Esophagus squamous epithelium (tissue), 5 donors: ENCODE measurements at regions not wholly inside any gene's neighbourhood (a gene's known extent, or its start where the extent isn't known, plus 50 kb on each side); places are given as distances from the start of the nearest gene placed in this dataset.

Experiments used
- DNase-seq: peaks from one replicate; lab custom pipeline; 2025; lab: John Stamatoyannopoulos, UW
- H3K27ac ChIP-seq, 4 donors: fragments of 200-600 bp; sonication (generic); one replicate each; pipeline ENCODE4 v1.5.1; 2016 to 2019; ENCODE audit warnings: mild to moderate bottlenecking in 1 of 4
- H3K27me3 ChIP-seq, 4 donors: fragments of 200-600 bp; sonication (generic); 1 replicate in 3 of 4; 2 replicates in 1 of 4; pipeline versions ENCODE4 v1.5.1 to v1.6.0; 2017 to 2021; ENCODE audit warnings: antibody characterized with exemption in 1 of 4
- H3K36me3 ChIP-seq, 3 donors: fragments of 200-600 bp; sonication (generic); one replicate each; pipeline ENCODE4 v1.5.1; 2016 to 2019
- H3K4me1 ChIP-seq, 3 donors: fragments of 200-600 bp; sonication (generic); one replicate each; pipeline ENCODE4 v1.5.1; 2017 to 2019
- H3K4me3 ChIP-seq, 4 donors: fragments of 200-600 bp; sonication (generic); 1 replicate in 3 of 4; 2 replicates in 1 of 4; pipeline ENCODE4 v1.5.1; 2016 to 2019; ENCODE audit warnings: mild to moderate bottlenecking in 2 of 4, moderate library complexity in 1 of 4
- H3K9me3 ChIP-seq, 3 donors: fragments of 200-600 bp; sonication (generic); one replicate each; pipeline ENCODE4 v1.5.1; 2016 to 2019
- POLR2A ChIP-seq, 4 donors: fragments of 450-650 bp; IDR thresholded peaks; one replicate each; pipeline ENCODE4 v1.6.1; 2017; ENCODE audit warnings: antibody characterized with exemption in 4 of 4, mild to moderate bottlenecking in 4 of 4, moderate library complexity in 3 of 4
- WGBS, 2 donors: methylation state at CpG; one replicate each; pipeline ENCODE4 v1.1.5; 2018; 5-methylcytosine and 5-hydroxymethylcytosine counted together
- intact Hi-C: fragments of 100-400 bp; cut with DNase I; formaldehyde crosslinking; loops from one replicate; pipeline ENCODE4 v1.15.0; 2022
- TF ChIP-seq, protein P1 (sequence below), 6 experiments: fragments of 450-650 bp in 4 of 6; fragments of 200-600 bp in 2 of 6; sonication (generic) in 2 of 6; IDR thresholded peaks; one replicate each; pipeline ENCODE4 v1.5.1; 2016 to 2019; ENCODE audit warnings: antibody characterized with exemption in 6 of 6, mild to moderate bottlenecking in 4 of 6, moderate library complexity in 4 of 6
- donor health status: DM: yes; HTN: yes; CAD: no.

GRCh38 chr6:104130343-104130742 lies 729.4 kb downstream of the HACE1 start:
- Histone ChIP-seq H3K27me3 (no peaks in the 10 kb centered on the region), H3K4me3 (no peak overlapping the region), H3K27ac (no peak overlapping the region), H3K4me1 (no peaks in the 10 kb centered on the region), H3K9me3 (no peaks in the 10 kb centered on the region), H3K36me3 (no peaks in the 10 kb centered on the region)
- TF ChIP-seq POLR2A (IDR thresholded peaks at IDR 0.05) = no peak
- TF ChIP-seq, protein P1, sequence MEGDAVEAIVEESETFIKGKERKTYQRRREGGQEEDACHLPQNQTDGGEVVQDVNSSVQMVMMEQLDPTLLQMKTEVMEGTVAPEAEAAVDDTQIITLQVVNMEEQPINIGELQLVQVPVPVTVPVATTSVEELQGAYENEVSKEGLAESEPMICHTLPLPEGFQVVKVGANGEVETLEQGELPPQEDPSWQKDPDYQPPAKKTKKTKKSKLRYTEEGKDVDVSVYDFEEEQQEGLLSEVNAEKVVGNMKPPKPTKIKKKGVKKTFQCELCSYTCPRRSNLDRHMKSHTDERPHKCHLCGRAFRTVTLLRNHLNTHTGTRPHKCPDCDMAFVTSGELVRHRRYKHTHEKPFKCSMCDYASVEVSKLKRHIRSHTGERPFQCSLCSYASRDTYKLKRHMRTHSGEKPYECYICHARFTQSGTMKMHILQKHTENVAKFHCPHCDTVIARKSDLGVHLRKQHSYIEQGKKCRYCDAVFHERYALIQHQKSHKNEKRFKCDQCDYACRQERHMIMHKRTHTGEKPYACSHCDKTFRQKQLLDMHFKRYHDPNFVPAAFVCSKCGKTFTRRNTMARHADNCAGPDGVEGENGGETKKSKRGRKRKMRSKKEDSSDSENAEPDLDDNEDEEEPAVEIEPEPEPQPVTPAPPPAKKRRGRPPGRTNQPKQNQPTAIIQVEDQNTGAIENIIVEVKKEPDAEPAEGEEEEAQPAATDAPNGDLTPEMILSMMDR (IDR thresholded peaks at IDR 0.05) = no peak
- intact Hi-C loops = no loop called here
- no peak for DNase-seq

- WGBS, 2 donors = 76 to 83% methylated on average over 3 of the region's 3 CpGs
- intact Hi-C loops = no loop called here
- H3K4me3 ChIP-seq = no peak overlapping the region
- H3K27me3 ChIP-seq = no peaks in the 10 kb centered on the region
- no peaks in the 10 kb centered on the region for H3K4me1 ChIP-seq
- no peak overlapping the region for H3K27ac ChIP-seq
- H3K36me3 ChIP-seq = no peaks in the 10 kb centered on the region
- no peaks in the 10 kb centered on the region for H3K9me3 ChIP-seq
- TF ChIP-seq, protein P1 (IDR thresholded peaks at IDR 0.05) = no peak
- no peak for TF ChIP-seq POLR2A (IDR thresholded peaks at IDR 0.05)
- no peak for DNase-seq
Observed at GRCh38 chr6:104126315-104127005, 733.3 kb downstream of the HACE1 start.

DNA sequence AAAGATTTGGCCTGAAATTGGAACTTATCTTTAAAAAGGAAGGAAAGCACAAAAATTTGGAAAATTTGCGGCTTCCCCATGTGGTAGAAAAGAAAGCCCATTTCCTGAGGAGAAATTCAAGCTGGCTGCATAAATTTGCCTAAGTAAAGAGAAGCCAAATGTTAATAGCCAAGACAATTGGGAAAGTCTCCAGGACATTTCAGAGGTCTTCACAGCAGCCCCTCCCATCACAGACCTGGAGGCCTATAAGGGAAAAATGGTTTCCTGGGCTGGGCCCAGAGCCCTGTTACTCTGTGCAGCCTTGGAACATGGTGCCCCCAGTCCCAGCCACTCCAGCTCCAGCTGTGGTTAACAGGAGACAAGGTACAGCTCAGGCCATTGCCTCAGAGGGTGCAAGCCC lies 736.5 kb downstream of the HACE1 start:
- TF ChIP-seq, protein P1 (IDR thresholded peaks at IDR 0.05) = no peak
- Histone ChIP-seq H3K27me3 (no peaks in the 10 kb centered on the region), H3K36me3 (no peaks in the 10 kb centered on the region), H3K27ac (no peak overlapping the region), H3K9me3 (no peaks in the 10 kb centered on the region), H3K4me1 (no peaks in the 10 kb centered on the region), H3K4me3 (no peak overlapping the region)
- DNase-seq = no peak
- intact Hi-C loops = no loop called here
- 76 to 81% methylated on average over 1 of the region's 1 CpG for WGBS, 2 donors

DNA sequence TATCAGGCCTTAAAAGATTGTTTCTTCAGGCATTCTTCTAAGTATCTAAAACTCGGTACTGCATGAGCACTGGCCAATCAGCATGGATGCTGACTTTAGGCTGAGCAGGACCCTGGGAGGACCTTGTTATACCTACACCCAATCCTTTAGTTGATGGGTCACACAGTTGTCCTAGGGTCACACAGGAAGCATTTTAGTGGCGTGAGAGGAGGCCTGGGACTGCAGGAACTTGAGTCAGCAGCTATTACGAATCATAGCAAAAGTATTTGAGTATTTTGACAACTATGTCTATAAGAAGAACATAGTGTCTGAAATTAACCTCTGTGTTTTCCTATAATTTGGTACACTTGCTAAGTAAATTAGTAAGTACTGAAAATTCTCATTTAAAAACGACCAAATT lies 741.4 kb downstream of the HACE1 start:
- H3K4me3 ChIP-seq = no peak overlapping the region
- H3K9me3 ChIP-seq = no peaks in the 10 kb centered on the region
- H3K27me3 ChIP-seq = no peaks in the 10 kb centered on the region
- no peak overlapping the region for H3K27ac ChIP-seq
- no peaks in the 10 kb centered on the region for H3K4me1 ChIP-seq
- intact Hi-C loops = no loop called here
- WGBS, 2 donors = 50 to 51% methylated on average over 4 of the region's 4 CpGs
- no peak for DNase-seq
- no peaks in the 10 kb centered on the region for H3K36me3 ChIP-seq
- TF ChIP-seq, protein P1 (IDR thresholded peaks at IDR 0.05) = no peak
- no peak for TF ChIP-seq POLR2A (IDR thresholded peaks at IDR 0.05)

GRCh38 chr6:104109806-104110205 lies 749.9 kb downstream of the HACE1 start:
- H3K27ac ChIP-seq = no peak overlapping the region
- no peak overlapping the region for H3K4me3 ChIP-seq
- no peaks in the 10 kb centered on the region for H3K4me1 ChIP-seq
- 50 to 80% methylated on average over 2 of the region's 2 CpGs for WGBS, 2 donors
- DNase-seq = no peak
- H3K9me3 ChIP-seq = no peaks in the 10 kb centered on the region
- intact Hi-C loops = no loop called here
- TF ChIP-seq POLR2A (IDR thresholded peaks at IDR 0.05) = no peak
- TF ChIP-seq, protein P1 (IDR thresholded peaks at IDR 0.05) = no peak
- H3K36me3 ChIP-seq = no peaks in the 10 kb centered on the region
- no peaks in the 10 kb centered on the region for H3K27me3 ChIP-seq
